IPS DF 19.7 (cell line): ENCODE measurements at regions not wholly inside any gene's neighbourhood (a gene's known extent, or its start where the extent isn't known, plus 50 kb on each side); places are given as distances from the start of the nearest gene placed in this dataset.

Experiments used
- DNase-seq: peaks from one replicate; pipeline ENCODE4 v3.0.0-alpha.2; 2013; ENCODE audit warnings: low read depth, low spot score

DNA sequence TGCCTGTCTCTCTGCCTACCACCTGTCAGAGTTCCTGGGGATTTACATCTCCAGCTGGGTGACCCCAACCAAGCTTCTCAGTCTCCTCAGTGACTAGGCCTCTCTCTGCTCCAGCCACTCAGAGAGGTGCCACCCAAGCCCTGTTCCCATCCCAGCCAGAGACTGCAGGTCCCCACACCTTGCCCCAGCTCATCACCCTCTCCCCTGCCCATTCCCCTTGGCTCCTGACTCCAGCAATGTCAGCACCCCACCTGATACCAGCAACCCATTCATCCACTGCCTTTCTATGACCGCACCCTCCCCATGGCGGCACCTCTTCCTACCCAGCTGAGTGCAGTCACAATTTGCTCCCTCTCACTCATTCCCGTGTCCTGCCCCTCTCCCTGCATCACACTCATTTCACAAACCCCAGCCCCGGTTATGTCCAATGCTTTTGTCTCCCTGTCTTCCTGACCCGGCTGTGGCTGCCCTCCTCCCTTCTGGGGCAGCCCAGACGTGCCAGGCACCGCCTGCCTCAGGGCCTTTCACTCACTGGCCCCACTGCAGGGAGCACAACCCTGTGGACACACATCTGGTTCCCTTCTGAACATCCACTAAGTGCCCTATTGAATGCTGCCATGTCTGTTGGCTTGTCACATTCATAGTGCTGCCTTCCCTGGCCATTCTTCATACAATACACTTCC, 494.8 kb upstream of the HS6ST1 start:
- DNase-seq: no peak

DNA sequence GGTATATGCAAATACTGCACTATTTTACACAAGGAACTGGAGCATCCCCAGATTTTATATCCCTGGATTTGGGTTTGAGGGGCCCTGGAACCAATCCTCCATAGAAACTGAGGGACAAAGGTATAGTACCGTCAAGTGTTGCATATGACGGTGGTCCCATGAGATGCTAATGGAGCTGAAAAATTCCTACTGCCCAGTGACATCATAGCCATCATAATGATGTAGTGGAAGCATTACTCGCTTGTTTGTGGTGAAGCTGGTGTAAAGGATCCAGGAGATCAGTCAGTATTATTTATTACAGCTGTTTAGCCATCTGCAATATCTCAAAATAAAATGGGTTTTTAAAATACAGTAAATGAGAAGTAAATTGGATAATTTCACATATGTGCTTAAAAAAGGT, 496.6 kb upstream of the HS6ST1 start:
- no peak for DNase-seq

DNA sequence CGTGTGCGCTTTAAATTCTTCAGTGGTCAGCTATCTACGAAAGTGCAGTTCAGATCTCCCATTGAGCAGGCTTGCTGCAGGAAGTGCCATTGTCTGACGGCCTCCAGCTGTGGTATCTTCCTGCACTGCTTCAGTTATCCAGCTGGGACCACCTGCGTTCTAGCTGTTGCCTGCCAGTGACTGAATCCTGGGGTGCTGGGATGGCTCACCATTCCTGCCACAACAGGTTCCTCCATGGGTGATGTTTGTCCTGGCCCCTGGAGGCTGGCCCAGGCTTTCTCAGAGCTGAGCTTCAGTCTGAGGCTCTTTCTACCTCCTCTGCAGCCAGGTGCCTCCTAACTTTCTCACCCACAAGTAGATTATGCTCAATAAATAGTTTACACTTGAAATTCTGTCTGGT, 498.5 kb upstream of the HS6ST1 start:
- no peak for DNase-seq

DNA sequence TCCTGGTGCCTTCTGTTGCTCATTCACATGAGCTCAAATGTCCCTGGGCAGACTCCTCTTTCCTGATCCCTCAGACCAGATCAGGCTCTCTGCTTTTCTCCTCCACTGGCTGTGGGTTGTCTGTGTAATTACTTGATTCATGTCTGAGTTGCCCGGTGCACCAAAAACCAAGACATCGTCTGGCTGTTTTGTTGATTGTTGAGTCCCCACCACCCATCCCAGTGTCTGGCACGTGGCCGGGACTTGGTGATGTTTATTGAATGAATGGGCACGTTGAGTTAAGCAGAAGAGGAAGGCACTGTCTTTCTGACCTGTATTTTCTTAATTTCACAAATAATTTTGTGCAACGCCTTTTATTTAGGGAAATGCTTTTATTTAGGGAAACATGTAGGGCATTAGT, 499.1 kb upstream of the HS6ST1 start:
- no peak for DNase-seq

DNA sequence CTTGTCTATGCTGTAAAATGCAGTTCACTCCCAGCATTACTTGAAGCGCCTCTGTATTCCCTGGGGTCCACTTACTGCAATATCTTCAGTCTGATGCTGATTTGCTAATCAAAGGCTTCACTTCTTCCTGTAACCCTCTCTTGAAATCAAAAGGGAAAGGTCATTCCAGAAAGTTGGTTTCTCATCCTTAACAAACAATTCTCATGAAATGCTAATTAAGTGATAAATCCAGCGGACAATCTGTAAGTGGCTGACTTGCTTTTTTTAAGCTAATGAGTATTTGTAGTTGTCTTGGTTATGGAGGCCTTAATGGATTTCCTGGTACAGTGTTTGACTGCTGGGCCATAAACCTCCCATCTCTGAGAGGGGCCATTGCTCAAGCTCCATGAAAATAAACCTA, 499.6 kb upstream of the HS6ST1 start:
- no peak for DNase-seq

DNA sequence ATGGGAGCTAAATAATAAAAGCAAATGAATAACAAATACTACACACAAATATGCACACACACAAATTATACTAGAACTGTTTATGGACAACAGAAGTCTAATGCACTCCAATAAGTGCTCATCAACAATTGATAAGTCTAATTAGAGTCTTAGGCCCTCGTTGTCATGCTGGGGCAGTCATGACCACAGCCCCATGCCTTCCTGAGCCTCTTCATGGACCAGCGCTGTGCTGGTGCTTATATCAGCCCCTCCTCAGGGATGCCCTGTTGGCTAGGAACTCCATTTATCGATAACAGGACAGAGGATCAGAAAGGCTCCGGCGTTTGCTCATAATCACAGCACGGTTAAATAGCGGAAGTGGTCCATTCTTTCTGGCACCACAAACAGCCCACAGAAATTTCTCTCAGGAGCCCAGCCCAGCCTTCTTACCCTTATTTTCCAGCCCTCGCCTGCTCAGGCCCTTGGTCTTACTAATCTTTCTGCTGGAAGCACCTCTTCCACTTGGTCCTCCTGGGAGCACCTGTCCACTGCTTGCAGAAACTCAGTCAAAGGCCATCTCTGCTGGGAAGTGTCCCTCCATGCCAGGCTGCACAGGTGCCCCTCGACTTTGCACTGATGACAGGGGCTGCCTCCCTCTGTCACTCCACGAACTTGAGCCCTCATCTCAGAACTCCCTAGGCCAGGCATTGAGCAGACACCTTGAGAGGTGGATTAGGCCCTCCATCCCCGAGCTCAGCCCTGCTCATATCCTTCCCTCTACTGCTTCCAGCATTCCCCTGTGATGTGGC, 500.2 kb upstream of the HS6ST1 start:
- no peak for DNase-seq

DNA sequence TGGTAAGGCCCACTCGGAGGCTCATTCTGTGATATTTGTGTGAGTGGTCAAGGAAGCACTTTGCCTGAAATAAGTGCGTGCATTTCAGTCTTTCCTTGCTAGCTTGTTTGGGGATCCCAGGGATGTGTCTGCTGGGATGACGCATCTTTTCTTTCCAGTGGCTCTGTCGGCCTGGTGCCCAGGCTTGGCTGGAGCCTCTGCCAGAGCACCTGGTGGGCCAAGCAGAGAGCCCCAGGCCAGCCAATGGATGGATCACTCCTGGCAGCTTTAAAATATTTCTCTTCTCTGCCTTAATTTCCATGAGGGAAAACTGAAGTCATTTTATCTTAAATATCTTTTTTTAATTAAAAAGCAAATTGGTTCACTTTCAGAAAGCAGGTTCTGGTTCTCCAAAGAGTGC, 501.8 kb upstream of the HS6ST1 start:
- DNase-seq: no peak

DNA sequence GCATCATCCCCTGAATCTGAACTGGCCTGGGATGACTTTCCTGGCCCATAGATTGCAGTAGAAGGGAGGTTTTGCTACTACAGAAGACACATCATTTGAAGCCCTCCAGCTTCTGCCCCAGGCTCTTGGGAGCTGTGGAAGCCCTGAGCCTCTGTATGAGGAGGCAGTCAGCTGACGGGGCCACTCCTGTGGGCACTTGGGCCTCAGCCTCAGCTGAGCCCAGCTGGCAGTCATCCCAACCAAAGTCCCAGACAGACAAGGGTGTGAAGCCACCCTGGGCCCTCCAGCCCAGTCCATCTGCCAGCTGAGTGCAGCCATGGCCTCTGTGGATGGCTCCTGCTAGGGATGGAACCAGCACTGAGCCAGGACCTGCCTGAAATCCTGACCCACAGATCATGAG, 502.3 kb upstream of the HS6ST1 start:
- DNase-seq: no peak

DNA sequence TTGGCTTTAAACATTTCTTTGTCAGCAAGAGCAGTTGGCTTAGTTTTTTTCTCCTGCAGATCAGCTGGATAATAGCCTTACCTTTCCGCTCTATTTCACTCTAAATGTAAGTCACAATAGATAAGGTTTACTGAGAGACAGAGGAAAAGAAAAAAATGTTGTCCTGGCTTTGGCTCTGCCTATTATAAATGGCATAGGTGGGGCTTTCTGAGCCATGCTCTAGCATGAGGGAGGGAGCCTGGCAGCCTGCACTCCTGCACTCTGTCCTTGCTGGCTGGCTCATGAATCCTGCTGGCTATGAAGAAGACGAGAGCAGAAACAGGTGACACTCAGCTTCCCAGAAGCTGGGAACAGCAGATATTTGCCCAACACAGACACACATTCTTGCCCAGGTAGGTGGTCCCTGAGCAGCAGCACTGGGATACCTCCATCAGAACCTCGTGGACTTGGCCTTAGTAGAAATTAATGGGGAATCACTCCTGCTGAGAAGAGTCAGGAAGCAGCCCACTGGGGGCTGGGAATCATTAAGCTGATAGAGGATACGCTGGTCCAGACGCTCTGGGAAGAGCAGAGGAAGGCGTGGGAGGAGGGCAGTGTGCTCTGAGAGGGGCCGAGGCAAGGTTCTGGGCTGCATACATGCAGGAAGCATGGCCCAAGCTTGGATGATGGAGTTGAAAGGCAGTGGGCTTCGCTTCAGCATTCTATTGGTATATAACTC, 514.4 kb upstream of the HS6ST1 start:
- DNase-seq: no peak

DNA sequence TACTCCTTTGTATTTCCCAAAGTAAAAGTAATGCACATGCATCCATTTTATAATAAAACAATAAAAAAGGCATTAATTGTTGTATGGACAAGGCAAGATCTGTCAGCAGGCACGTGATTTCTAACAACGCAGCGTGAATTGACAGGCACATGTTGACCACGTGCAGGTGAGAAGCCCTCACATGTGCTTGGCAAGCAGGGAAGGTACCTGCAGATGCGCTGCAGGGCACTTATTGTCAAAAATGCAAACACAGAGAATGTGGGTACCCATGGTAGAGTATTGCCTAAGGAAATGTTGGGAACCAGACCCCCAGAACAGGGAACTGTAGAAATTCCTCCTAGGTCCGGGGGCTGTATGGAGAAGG, 515.0 kb upstream of the HS6ST1 start:
- DNase-seq: no peak

DNA sequence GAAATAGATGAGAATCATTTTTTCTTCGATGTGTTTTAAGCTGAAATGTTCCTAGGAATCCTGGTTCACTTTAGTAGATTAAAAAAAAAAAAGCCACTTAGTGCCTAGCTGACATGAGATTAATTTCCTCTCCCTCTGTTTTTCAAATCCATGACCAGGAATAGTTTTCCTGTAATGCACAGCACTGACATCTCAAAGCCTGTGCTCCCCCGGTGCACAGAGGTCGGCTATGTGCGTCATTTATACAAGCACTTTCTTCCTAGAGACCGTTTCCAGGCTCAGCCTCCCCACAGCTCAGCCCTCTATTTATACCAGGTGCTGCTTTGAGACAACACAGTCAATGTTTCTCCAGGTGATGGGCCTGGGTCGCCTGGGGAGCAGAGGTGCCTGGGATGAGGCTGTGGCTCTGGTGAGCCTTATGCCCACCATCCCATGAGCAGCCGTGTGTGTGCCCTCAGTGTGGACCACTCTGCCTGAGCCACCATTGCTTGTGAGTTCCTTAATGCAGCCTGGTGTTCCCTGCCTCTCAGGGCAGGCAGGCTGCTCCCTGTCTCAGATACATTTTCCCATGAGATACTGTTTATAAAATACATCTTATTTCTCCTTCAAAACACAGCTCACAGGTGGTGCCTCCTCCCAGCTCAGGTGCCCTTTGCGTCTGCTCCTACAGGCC, 515.7 kb upstream of the HS6ST1 start:
- DNase-seq: no peak

DNA sequence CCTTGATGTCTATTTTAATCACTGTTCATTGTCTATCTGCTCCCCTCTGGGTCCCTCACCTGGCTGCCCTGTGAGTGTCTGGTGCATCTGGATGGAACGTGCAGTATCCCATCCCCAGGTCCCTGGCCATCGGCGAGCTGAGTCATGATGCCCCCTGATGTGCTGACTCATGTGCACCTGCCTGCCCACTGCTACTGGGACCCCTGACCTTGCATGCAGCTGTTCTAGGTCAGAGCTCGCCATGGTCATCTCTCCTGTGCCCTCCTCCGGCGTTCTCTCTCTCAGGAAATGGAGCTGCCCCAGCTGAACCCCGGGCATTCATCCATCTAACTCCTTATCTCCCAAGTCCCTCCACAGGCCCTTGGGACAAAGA, 516.2 kb upstream of the HS6ST1 start:
- DNase-seq: no peak

DNA sequence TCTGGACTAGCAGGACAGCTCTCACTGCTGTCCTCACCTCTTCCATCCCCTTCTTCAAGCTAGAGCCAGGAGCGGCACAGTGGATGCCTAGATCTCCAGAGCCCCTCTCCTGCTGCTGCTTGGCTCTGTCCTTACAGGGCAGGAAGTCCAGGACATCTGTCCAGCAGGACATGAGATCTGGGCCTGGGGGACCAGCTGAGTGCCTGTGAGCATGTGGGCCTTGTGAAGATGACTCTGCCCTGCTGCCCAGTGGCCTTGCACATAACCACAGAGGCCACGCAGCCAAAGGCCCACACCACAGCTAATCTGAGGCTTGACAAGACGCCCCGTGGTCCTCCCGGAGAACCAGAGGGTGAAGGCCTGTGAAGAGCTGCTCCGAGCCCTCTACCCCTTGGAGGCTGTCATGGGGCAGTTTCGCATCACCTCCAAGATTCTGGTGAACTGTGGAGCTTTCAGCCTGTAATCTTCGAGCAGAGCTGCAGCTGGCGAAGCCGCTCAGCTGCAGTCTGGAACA, 516.7 kb upstream of the HS6ST1 start:
- DNase-seq: no peak

DNA sequence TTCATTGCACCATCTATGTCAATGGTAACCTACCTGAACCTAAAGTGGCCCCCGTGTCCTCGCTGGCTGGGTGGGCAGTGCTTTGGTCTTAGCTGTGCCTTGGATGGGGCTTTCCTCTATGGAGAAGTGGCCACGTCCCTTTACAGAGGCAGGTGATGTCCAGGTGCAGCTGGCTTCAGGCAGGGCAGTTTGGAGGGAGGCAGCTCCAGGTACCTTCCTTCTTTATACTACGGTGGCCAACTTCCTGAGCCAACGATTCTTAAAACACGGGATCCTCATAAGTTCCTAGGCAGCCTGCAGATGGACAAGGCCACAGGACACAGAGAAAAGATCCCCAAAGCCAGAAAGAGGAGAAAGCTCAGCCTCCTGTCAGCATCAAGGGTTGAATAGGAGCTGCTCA, 517.3 kb upstream of the HS6ST1 start:
- no peak for DNase-seq

DNA sequence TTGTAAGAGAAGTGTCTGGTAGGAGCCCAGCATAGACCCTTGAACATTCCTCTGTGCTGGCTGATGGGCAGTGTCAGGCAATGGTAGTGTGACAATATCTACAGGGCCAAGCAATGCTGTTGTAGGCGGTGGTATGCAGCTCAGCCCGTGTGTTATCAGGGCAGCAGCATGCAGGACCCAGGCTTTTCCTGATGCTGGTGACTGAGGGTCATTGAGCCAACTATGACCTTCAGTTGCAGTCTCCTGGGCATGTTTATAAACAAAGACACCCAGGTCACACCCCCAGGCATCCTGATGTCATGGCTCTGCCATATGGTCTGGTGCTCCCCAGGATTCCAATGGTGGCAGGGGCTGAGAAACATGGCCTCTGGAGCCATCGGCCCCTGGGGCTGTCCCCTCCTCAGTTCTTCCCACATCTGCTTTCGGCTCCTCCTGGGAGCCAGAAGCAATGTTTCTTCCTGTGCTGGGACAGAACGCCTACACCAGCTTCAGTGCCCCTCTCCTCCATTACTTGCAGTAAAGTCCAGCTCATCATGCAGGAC, 518.0 kb upstream of the HS6ST1 start:
- no peak for DNase-seq

DNA sequence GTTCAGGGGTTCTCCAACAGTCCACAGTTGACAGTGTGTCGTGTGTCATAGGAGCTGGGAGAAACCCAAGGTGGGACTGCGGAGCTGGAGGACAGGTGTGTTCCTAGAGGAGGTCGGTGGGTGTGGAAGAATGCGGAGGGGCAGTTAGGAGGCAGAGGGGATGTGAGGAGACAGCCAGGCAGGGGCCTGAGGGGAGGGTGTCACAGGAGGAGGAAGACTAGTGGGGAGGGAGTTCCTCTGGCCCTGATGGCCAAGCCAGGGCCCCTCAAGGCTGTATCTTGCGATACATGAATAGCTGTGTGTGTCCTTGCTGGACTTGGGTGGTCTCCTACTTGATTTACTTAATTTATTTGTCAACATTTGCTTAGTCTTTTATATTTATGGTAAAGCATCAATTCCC, 519.6 kb upstream of the HS6ST1 start:
- DNase-seq: no peak

DNA sequence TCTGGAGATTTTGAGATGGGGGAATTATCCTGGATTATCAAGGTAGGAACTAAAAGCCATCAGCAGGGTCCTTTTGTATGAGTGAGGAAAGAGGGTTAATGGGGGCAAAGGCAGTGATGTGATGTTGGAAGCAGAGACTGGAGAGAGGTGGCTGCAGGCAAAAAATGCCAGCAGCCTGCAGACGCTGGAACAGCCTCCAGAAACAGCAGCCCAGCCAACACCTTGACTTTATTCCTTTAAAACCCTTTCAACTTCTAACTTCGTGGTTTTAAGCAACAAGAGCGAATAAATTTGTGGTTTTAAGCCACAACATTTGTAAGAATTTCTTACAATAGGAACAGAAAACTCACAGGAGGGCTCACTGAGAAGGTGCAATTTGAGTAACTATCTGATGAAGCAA, 523.1 kb upstream of the HS6ST1 start:
- DNase-seq: no peak

DNA sequence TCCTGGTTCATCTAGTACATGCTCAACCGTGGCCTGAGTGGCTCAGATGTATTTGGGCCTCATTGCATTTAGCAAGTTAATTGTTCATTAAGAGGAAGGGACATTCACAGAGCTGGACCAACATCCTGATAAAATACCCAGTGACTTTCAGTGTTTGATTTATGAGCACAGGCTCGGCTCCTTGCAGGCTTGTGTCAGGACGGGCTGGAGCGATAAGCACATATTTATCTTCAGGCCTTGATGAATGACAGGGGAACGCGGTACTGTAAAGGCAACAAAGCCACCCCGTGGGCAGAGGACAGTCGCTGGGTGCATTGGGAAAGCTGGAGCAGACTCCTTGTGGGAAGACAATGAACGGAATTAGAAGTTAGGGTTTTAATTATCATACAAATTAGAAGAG, 548.6 kb upstream of the HS6ST1 start:
- no peak for DNase-seq

DNA sequence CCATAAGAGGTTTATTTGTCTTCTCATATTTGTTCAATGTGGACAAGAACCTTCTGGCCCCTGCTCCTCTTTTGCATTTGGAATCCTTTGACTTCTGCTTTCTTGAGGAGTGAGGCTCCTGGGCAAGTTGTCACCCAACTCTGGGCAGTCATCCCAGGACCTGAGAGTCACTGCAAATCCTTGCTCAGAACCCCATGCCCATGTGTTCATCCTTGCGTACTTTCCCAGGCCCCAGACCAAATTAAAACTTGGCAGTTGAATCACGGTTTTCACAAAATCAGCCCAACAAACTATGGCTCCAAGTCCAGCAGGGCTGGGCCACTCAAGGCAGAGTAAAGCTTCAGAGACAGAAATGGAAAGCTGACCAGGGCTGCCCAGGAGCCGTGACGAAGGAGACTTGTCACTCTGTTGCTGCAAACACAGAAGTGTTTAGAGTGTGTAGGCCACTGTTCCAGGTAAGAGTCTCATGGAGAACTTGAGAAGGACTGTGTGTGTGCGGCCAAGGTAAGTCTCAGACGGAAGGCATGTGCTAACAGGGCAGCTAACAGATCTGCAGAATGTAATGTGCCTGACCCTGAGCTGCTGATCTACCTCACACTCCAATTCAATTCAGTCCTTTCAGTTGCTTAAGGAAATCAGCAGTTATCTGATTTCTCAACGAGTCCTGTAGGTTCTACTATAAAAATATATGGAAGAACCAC, 549.4 kb upstream of the HS6ST1 start:
- DNase-seq: no peak

DNA sequence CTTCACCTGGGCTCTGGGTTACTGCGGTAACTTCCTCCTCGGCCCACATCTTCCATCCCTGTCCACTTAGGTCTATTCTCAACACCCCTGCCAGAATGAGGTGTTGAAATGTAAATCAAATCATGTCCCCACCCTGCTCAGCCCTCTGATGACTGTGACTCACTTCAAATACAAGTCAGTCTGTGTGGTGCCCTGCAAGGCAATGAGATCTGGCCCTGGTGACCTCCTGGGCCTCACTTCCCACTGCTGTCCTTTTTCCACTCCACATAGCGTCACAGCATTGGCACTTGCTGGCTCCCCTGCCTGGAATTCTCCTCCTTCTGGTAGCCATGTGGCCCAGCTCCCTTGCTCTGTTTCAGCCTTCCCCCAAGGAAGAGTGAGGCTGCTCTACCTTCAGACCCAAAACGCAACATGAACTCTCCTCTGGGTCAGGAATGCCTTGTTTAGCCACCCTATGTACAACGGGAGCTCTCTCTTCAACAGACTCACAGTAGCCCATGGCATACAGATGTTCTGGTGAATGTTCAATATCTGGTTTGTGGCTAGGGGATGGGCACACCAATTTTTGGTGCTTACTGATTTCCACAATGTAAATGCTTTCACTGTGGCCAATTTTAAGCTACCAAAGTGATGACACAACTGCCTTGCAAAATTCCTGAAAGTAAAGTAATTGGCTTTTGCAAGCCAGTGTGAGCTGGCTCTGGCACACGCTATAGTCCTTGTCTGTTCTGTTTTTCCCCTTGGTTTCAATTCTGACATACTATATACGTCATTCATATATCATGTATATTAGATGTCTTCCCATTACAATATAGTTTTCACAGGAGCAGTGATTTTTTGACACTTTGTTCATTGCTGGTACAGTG, 550.3 kb upstream of the HS6ST1 start:
- DNase-seq: no peak
